Fibroblast of villous mesenchyme (primary cell): ENCODE measurements at regions not wholly inside any gene's neighbourhood (a gene's known extent, or its start where the extent isn't known, plus 50 kb on each side); places are given as distances from the start of the nearest gene placed in this dataset.

ENCODE experiments used
- DNase-seq: peaks from one replicate; pipeline ENCODE4 v3.0.0-alpha.2; 2010; ENCODE audit warnings: low read depth
- H3K4me3 ChIP-seq: 2 replicates; pipeline ENCODE4 v1.5.1; 2011; ENCODE audit warnings: low read depth, mild to moderate bottlenecking, low read length
- CTCF ChIP-seq: IDR thresholded peaks from 2 replicates; pipeline ENCODE4 v1.5.1; 2012; ENCODE audit warnings: low read depth, mild to moderate bottlenecking, low read length; ENCODE audit not compliant: insufficient read depth

- no peak overlapping the region for H3K4me3 ChIP-seq
- TF ChIP-seq CTCF = no peak
- no peak for DNase-seq
Measured at GRCh38 chr14:98945611-98946570, 326.1 kb downstream of the BCL11B start.

- no peak for DNase-seq
- H3K4me3 ChIP-seq = no peak overlapping the region
- TF ChIP-seq CTCF = no peak
Measured at GRCh38 chr14:98946940-98947339, 325.1 kb downstream of the BCL11B start.

- H3K4me3 ChIP-seq = no peak overlapping the region
- no peak for DNase-seq
- TF ChIP-seq CTCF = no peak
Measured at GRCh38 chr14:98947911-98948595, 323.9 kb downstream of the BCL11B start.

- H3K4me3 ChIP-seq = no peak overlapping the region
- no peak for DNase-seq
- TF ChIP-seq CTCF = no peak
Measured at GRCh38 chr14:98949051-98949450, 322.9 kb downstream of the BCL11B start.

- no peak overlapping the region for H3K4me3 ChIP-seq
- no peak for DNase-seq
- no peak for TF ChIP-seq CTCF
Measured at GRCh38 chr14:98949481-98950135, 322.4 kb downstream of the BCL11B start.

GRCh38 chr14:98950353-98950895, 321.6 kb downstream of the BCL11B start:
- H3K4me3 ChIP-seq = no peak overlapping the region
- TF ChIP-seq CTCF = no peak
- no peak for DNase-seq
